GM23338 (cell line): ENCODE measurements at regions not wholly inside any gene's neighbourhood (a gene's known extent, or its start where the extent isn't known, plus 50 kb on each side); places are given as distances from the start of the nearest gene placed in this dataset.

Experiments used
- ATAC-seq: fragments of 200-7000 bp; cut with Tn5 transposase; 3 replicates; pipeline ENCODE4 v1.9.1; 2020
- DNase-seq: peaks from one replicate; pipeline ENCODE4 v3.0.0-alpha.2; 2015; ENCODE audit warnings: low spot score
- H2AFZ ChIP-seq: fragments of 200-600 bp; sonication (generic); 2 replicates; pipeline ENCODE4 v1.8.0; 2016; ENCODE audit warnings: antibody characterized with exemption, mild to moderate bottlenecking, moderate library complexity
- H3F3A ChIP-seq: fragments of 200-600 bp; sonication (generic); replicated peaks from 2 replicates; pipeline ENCODE4 v1.8.0; 2017; ENCODE audit warnings: antibody characterized with exemption, mixed run types, low read depth
- H3K27ac ChIP-seq: fragments of 200-600 bp; sonication (generic); 2 replicates; pipeline ENCODE4 v1.6.1; 2016; ENCODE audit warnings: low read depth
- H3K27me3 ChIP-seq: fragments of 200-600 bp; sonication (generic); 2 replicates; pipeline ENCODE4 v1.8.0; 2016; ENCODE audit warnings: mild to moderate bottlenecking, mixed run types, moderate library complexity; ENCODE audit not compliant: insufficient read depth
- H3K36me3 ChIP-seq: fragments of 200-600 bp; sonication (generic); 2 replicates; pipeline ENCODE4 v1.8.0; 2016; ENCODE audit warnings: mild to moderate bottlenecking; ENCODE audit not compliant: insufficient read depth
- H3K4me1 ChIP-seq: fragments of 200-600 bp; sonication (generic); 2 replicates; pipeline ENCODE4 v1.8.0; 2016; ENCODE audit warnings: mild to moderate bottlenecking, moderate library complexity; ENCODE audit not compliant: insufficient read depth
- H3K4me2 ChIP-seq: fragments of 200-600 bp; sonication (generic); 2 replicates; pipeline ENCODE4 v1.7.1; 2017; ENCODE audit warnings: mixed run types
- H3K4me3 ChIP-seq: fragments of 200-600 bp; sonication (generic); 2 replicates; pipeline ENCODE4 v1.6.1; 2016; ENCODE audit warnings: mixed run types
- H3K79me2 ChIP-seq: fragments of 200-600 bp; sonication (generic); replicated peaks from 2 replicates; pipeline ENCODE4 v1.8.0; 2017; ENCODE audit warnings: mild to moderate bottlenecking; ENCODE audit not compliant: insufficient read depth
- H3K9me2 ChIP-seq: fragments of 200-600 bp; sonication (generic); 2 replicates; pipeline ENCODE4 v1.8.0; 2017; ENCODE audit not compliant: insufficient read depth
- H4K20me1 ChIP-seq: fragments of 200-600 bp; sonication (generic); replicated peaks from 2 replicates; pipeline ENCODE4 v1.8.0; 2017; ENCODE audit warnings: mild to moderate bottlenecking; ENCODE audit not compliant: insufficient read depth
- H3K27ac Mint-ChIP-seq: 2 replicates; pipeline ENCODE4 v1.8.0; 2020; ENCODE audit warnings: inconsistent platforms, mild to moderate bottlenecking, moderate library complexity, mixed read lengths
- H3K27me3 Mint-ChIP-seq: 3 replicates; pipeline ENCODE4 v1.8.0; 2022; ENCODE audit warnings: low read depth, mild to moderate bottlenecking, moderate library complexity, mixed read lengths, inconsistent platforms; ENCODE audit not compliant: insufficient read depth, poor library complexity
- H3K36me3 Mint-ChIP-seq: 3 replicates; pipeline ENCODE4 v1.8.0; 2021; ENCODE audit warnings: low read depth, mild to moderate bottlenecking, inconsistent platforms, moderate library complexity, mixed read lengths
- H3K4me1 Mint-ChIP-seq: 3 replicates; pipeline ENCODE4 v1.8.0; 2020; ENCODE audit warnings: mild to moderate bottlenecking, inconsistent platforms, mixed read lengths
- H3K4me3 Mint-ChIP-seq: 3 replicates; pipeline ENCODE4 v1.8.0; 2021; ENCODE audit warnings: moderate library complexity, mild to moderate bottlenecking, inconsistent platforms, mixed read lengths
- H3K9me3 Mint-ChIP-seq: 3 replicates; pipeline ENCODE4 v1.8.0; 2020; ENCODE audit warnings: moderate library complexity, mild to moderate bottlenecking, inconsistent platforms, mixed read lengths
- CREB1 ChIP-seq: fragments of 250-450 bp; sonication (Bioruptor Pico); IDR thresholded peaks from 2 replicates; pipeline ENCODE4 v1.5.0; 2020; ENCODE audit warnings: low read depth, mild to moderate bottlenecking, moderate library complexity
- CTCF ChIP-seq, 2 experiments: fragments of 200-600 bp in 1 of 2; sonication (generic) in 1 of 2; conservative IDR thresholded peaks; 2 replicates each; pipeline versions ENCODE4 v1.5.1 to v1.6.1; 2016 to 2017; ENCODE audit warnings: antibody characterized with exemption in 2 of 2, low read depth in 2 of 2, mild to moderate bottlenecking in 2 of 2, moderate library complexity in 1 of 2
- ETS1 ChIP-seq: IDR thresholded peaks from 2 replicates; pipeline ENCODE4 v1.6.1; 2016; ENCODE audit warnings: antibody characterized with exemption
- EZH2 ChIP-seq: fragments of 200-600 bp; sonication (generic); IDR thresholded peaks from one replicate; pipeline ENCODE4 v1.8.0; 2017; ENCODE audit warnings: antibody characterized with exemption, mild to moderate bottlenecking, low read depth; ENCODE audit not compliant: unreplicated experiment
- EZH2phosphoT487 ChIP-seq: fragments of 200-600 bp; sonication (generic); IDR thresholded peaks from one replicate; pipeline ENCODE4 v1.8.1; 2018; ENCODE audit warnings: antibody characterized with exemption; ENCODE audit not compliant: unreplicated experiment
- JUNB ChIP-seq: IDR thresholded peaks from one replicate; pipeline ENCODE4 v1.6.1; 2016; ENCODE audit warnings: antibody characterized with exemption; ENCODE audit not compliant: unreplicated experiment
- NANOG ChIP-seq: IDR thresholded peaks from 2 replicates; pipeline ENCODE4 v1.6.1; 2016; ENCODE audit warnings: antibody characterized with exemption, borderline replicate concordance
- POLR2AphosphoS5 ChIP-seq: IDR thresholded peaks from 2 replicates; pipeline ENCODE4 v1.6.1; 2016; ENCODE audit warnings: antibody characterized with exemption, low read depth
- REST ChIP-seq: IDR thresholded peaks from one replicate; pipeline ENCODE4 v1.6.1; 2018; ENCODE audit warnings: antibody characterized with exemption; ENCODE audit not compliant: unreplicated experiment
- STAT1 ChIP-seq: IDR thresholded peaks from one replicate; pipeline ENCODE4 v1.6.1; 2016; ENCODE audit warnings: antibody characterized with exemption; ENCODE audit not compliant: unreplicated experiment
- ZNF114 ChIP-seq: fragments of 250-450 bp; sonication (Bioruptor Pico); IDR thresholded peaks from 2 replicates; pipeline ENCODE4 v1.5.0; 2020; ENCODE audit warnings: mild to moderate bottlenecking, moderate library complexity
- ZNF331 ChIP-seq: fragments of 250-450 bp; sonication (Bioruptor Pico); IDR thresholded peaks from 2 replicates; pipeline ENCODE4 v1.5.0; 2020; ENCODE audit warnings: low read depth, mild to moderate bottlenecking, moderate library complexity
- ZNF462 ChIP-seq: fragments of 250-450 bp; sonication (Bioruptor Pico); IDR thresholded peaks from 2 replicates; pipeline ENCODE4 v1.5.0; 2020; ENCODE audit warnings: mild to moderate bottlenecking, moderate library complexity

GRCh38 chr22:44403602-44404329 lies 91.0 kb upstream of the SHISAL1 start:
- H3K4me3 ChIP-seq = no peak overlapping the region
- peaks cover 10% of the 10 kb centered on the region for H3K4me1 ChIP-seq
- no peak overlapping the region for H3K27ac ChIP-seq
- H3K4me1 Mint-ChIP-seq = peaks cover 14% of the 10 kb centered on the region
- TF ChIP-seq CTCF (conservative IDR thresholded peaks at IDR 0.05; ENCODE audit: low read depth in 2 of 2) (no peak), CREB1 (no peak), STAT1 (no peak), EZH2 (no peak), EZH2phosphoT487 (no peak), JUNB (no peak), REST (no peak), ZNF331 (CRISPR knock-in tag) (no peak), POLR2AphosphoS5 (no peak), ETS1 (no peak), ZNF114 (no peak), NANOG (no peak), ZNF462 (CRISPR knock-in tag) (no peak)
- H3K27me3 Mint-ChIP-seq = peaks cover 18% of the 10 kb centered on the region
- H3K36me3 ChIP-seq = no peaks in the 10 kb centered on the region
- H3F3A ChIP-seq = no peaks in the 10 kb centered on the region
- H2AFZ ChIP-seq = no peak overlapping the region
- no peak overlapping the region for H3K4me3 Mint-ChIP-seq
- no peaks in the 10 kb centered on the region for H3K36me3 Mint-ChIP-seq
- H3K9me2 ChIP-seq = no peaks in the 10 kb centered on the region
- no peaks in the 10 kb centered on the region for H4K20me1 ChIP-seq
- no peak overlapping the region for H3K27ac Mint-ChIP-seq
- no peaks in the 10 kb centered on the region for H3K27me3 ChIP-seq
- ATAC-seq (no peak), DNase-seq (no peak)
- H3K4me2 ChIP-seq = no peak overlapping the region
- no peaks in the 10 kb centered on the region for H3K79me2 ChIP-seq
- no peaks in the 10 kb centered on the region for H3K9me3 Mint-ChIP-seq
